ENCODE measurements at regions not wholly inside any gene's neighbourhood (a gene's known extent, or its start where the extent isn't known, plus 50 kb on each side); places are given as distances from the start of the nearest gene placed in this dataset.

- Histone ChIP-seq H3K4me3 (no peak overlapping the region), H3K27me3 (no peaks in the 10 kb centered on the region), H3K27ac (no peak overlapping the region), H3K4me1 (no peaks in the 10 kb centered on the region), H3K9me3 (no peaks in the 10 kb centered on the region), H3K36me3 (no peaks in the 10 kb centered on the region)
- no peak for ATAC-seq
- intact Hi-C loops (cut with DNase I) = loop anchor here in 6 of 10 donors (5.0 to 10.0 kb wide), 9 partner anchors 138 to 1008 kb away; partner anchors contain the start of gene SLC10A7 (in 1 of the 6)
- DNase-seq = no peak
- TF ChIP-seq, protein P1, sequence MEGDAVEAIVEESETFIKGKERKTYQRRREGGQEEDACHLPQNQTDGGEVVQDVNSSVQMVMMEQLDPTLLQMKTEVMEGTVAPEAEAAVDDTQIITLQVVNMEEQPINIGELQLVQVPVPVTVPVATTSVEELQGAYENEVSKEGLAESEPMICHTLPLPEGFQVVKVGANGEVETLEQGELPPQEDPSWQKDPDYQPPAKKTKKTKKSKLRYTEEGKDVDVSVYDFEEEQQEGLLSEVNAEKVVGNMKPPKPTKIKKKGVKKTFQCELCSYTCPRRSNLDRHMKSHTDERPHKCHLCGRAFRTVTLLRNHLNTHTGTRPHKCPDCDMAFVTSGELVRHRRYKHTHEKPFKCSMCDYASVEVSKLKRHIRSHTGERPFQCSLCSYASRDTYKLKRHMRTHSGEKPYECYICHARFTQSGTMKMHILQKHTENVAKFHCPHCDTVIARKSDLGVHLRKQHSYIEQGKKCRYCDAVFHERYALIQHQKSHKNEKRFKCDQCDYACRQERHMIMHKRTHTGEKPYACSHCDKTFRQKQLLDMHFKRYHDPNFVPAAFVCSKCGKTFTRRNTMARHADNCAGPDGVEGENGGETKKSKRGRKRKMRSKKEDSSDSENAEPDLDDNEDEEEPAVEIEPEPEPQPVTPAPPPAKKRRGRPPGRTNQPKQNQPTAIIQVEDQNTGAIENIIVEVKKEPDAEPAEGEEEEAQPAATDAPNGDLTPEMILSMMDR (IDR thresholded peaks at IDR 0.05) = no peak
- TF ChIP-seq POLR2A (IDR thresholded peaks at IDR 0.05) = no peak
- 71 to 74% (median 73%) methylated on average over 2 of the region's 2 CpGs for WGBS, 4 donors
Observed at GRCh38 chr4:146096371-146096770, 79.1 kb upstream of the LSM6 start.

DNA sequence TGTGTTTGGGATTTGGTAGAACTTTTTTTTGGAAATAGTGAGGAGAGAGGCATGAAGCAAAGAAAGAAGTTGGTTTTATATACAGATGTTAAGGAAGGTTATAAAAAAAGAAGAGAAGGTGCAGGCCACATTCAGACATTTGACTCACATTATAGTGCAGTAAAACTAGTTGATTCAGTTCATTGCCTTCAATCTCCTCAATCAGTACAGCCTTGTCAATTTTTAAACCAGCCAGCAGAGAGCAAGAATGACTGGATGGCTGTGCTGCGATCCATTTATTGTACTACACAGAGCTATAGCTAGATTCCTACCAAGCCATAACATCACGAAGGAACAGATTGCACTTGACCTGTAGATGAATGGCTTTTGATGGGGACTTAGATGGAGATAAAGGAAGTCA, 79.7 kb upstream of the LSM6 start:
- TF ChIP-seq POLR2A (IDR thresholded peaks at IDR 0.05) = no peak
- TF ChIP-seq, protein P1 (IDR thresholded peaks at IDR 0.05) = no peak
- Histone ChIP-seq H3K27ac (no peak overlapping the region), H3K36me3 (no peaks in the 10 kb centered on the region), H3K4me3 (no peak overlapping the region), H3K27me3 (no peaks in the 10 kb centered on the region), H3K4me1 (no peaks in the 10 kb centered on the region), H3K9me3 (no peaks in the 10 kb centered on the region)
- DNase-seq (no peak), ATAC-seq (no peak)
- intact Hi-C loops (cut with DNase I) = loop anchor here in 6 of 10 donors (5.0 to 10.0 kb wide), 9 partner anchors 139 to 1009 kb away; partner anchors contain the start of gene SLC10A7 (in 1 of the 6)
- 93 to 97% (median 95%) methylated on average over 2 of the region's 2 CpGs for WGBS, 4 donors

DNA sequence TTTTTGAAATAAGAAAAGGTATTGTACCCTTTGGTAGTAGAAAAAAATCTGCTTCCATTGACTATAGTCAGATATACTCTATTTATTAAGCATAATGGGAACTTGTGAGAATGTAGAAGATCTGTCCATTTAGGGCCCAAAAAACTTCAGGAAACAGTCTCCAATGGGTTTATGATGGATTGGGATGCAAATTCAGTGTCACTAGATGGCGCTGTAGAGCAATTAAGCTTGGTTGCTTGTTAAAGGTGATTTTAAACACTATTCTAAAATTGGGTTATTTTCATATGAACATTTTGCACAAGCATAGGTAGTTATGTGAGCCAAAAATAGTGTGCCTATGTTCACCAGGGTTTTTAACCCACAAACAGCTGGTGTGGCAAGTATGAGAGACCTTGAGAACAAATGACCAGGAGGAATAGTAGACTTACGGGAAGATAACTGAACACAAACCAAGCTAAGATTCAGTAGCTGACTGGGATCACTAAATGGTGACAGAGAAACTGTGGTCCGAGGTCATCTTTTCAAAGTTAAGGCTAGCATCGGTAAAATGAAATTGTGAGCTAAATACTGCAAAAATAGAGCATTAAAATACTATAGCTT, 80.3 kb upstream of the LSM6 start:
- no peaks in the 10 kb centered on the region for H3K4me1 ChIP-seq
- 56 to 61% (median 57%) methylated on average over 4 of the region's 4 CpGs for WGBS, 4 donors
- intact Hi-C loops (cut with DNase I) = loop anchor here in 6 of 10 donors (5.0 to 10.0 kb wide), 9 partner anchors 140 to 1010 kb away; partner anchors contain the start of gene SLC10A7 (in 1 of the 6)
- no peaks in the 10 kb centered on the region for H3K36me3 ChIP-seq
- DNase-seq (no peak), ATAC-seq (no peak)
- no peak for TF ChIP-seq POLR2A (IDR thresholded peaks at IDR 0.05)
- TF ChIP-seq, protein P1 (IDR thresholded peaks at IDR 0.05) = peak; percentile 54 to 73 (median 66)
- H3K27ac ChIP-seq = no peak overlapping the region
- no peak overlapping the region for H3K4me3 ChIP-seq
- H3K27me3 ChIP-seq = no peaks in the 10 kb centered on the region
- no peaks in the 10 kb centered on the region for H3K9me3 ChIP-seq

GRCh38 chr4:146088690-146089089, 86.8 kb upstream of the LSM6 start:
- no peak for TF ChIP-seq POLR2A (IDR thresholded peaks at IDR 0.05)
- TF ChIP-seq, protein P1 (IDR thresholded peaks at IDR 0.05) = no peak
- intact Hi-C loops (cut with DNase I) = no loop called here
- 86 to 95% (median 94%) methylated on average over 2 of the region's 2 CpGs for WGBS, 4 donors
- Histone ChIP-seq H3K4me3 (no peak overlapping the region), H3K36me3 (no peaks in the 10 kb centered on the region), H3K9me3 (no peaks in the 10 kb centered on the region), H3K4me1 (no peaks in the 10 kb centered on the region), H3K27me3 (peaks cover 0 to 6% (median 0%) of the 10 kb centered on the region in 9 donors), H3K27ac (no peak overlapping the region)
- ATAC-seq (no peak), DNase-seq (no peak)
